Lower lobe of right lung (tissue), 2 donors: ENCODE measurements at regions not wholly inside any gene's neighbourhood (a gene's known extent, or its start where the extent isn't known, plus 50 kb on each side); places are given as distances from the start of the nearest gene placed in this dataset.

Source experiments
- ATAC-seq, 2 donors: fragments of 200-7000 bp; cut with Tn5 transposase; one replicate each; pipeline ENCODE4 v1.9.1; 2020 to 2022; ENCODE audit warnings: mild to moderate bottlenecking in 2 of 2, moderate library complexity in 2 of 2
- DNase-seq: peaks from one replicate; pipeline ENCODE4 v3.0.0-alpha.2; 2020
- H3K27ac ChIP-seq: fragments of 200-600 bp; one replicate; pipeline ENCODE4 v1.8.0; 2022
- H3K27me3 ChIP-seq: fragments of 200-600 bp; one replicate; pipeline ENCODE4 v1.8.0; 2022; ENCODE audit warnings: low read depth
- H3K36me3 ChIP-seq: fragments of 200-600 bp; one replicate; pipeline ENCODE4 v1.8.0; 2022; ENCODE audit warnings: mild to moderate bottlenecking
- H3K4me1 ChIP-seq: fragments of 200-600 bp; one replicate; pipeline ENCODE4 v1.8.0; 2022
- H3K4me3 ChIP-seq: fragments of 200-600 bp; one replicate; pipeline ENCODE4 v1.8.0; 2022; ENCODE audit warnings: mild to moderate bottlenecking
- H3K9me3 ChIP-seq: fragments of 200-600 bp; one replicate; pipeline ENCODE4 v1.8.0; 2022
- CTCF ChIP-seq: fragments of 200-600 bp; IDR thresholded peaks from one replicate; pipeline ENCODE4 v1.8.0; 2022; ENCODE audit warnings: antibody characterized with exemption, mild to moderate bottlenecking
- intact Hi-C: fragments of 100-400 bp; cut with DNase I; formaldehyde crosslinking; loops from one replicate; pipeline ENCODE4 v1.11.0; 2022
- donor health status: DM: no; HTN: yes; CAD: no; lungs with severe emphysema.

- intact Hi-C loops, result no loop called here
- no peak for TF ChIP-seq CTCF
- Histone ChIP-seq H3K4me1 (no peaks in the 10 kb centered on the region), H3K27me3 (no peaks in the 10 kb centered on the region), H3K9me3 (no peaks in the 10 kb centered on the region), H3K4me3 (no peak overlapping the region), H3K27ac (no peak overlapping the region), H3K36me3 (no peaks in the 10 kb centered on the region)
- ATAC-seq (no peak), DNase-seq (no peak)
Observed at GRCh38 chr3:95752199-95752598, 1062.2 kb upstream of the EPHA6 start.

GRCh38 chr3:95758707-95759106, 1055.7 kb upstream of the EPHA6 start:
- peak in 1 of 2 donors; percentile 29 for ATAC-seq

GRCh38 chr3:95759614-95760301, 1054.6 kb upstream of the EPHA6 start:
- intact Hi-C loops, result no loop called here
- no peak overlapping the region for H3K27ac ChIP-seq
- no peak for DNase-seq
- H3K4me3 ChIP-seq, result no peak overlapping the region
- peak in 1 of 2 donors; percentile 41 for ATAC-seq
- H3K36me3 ChIP-seq, result no peaks in the 10 kb centered on the region
- TF ChIP-seq CTCF, result no peak
- H3K9me3 ChIP-seq, result no peaks in the 10 kb centered on the region
- no peaks in the 10 kb centered on the region for H3K27me3 ChIP-seq
- no peaks in the 10 kb centered on the region for H3K4me1 ChIP-seq

More at GRCh38 chr3:95758707-95759106, 1055.7 kb upstream of the EPHA6 start:
- Histone ChIP-seq H3K9me3 (no peaks in the 10 kb centered on the region), H3K27me3 (no peaks in the 10 kb centered on the region), H3K27ac (no peak overlapping the region), H3K4me3 (no peak overlapping the region), H3K36me3 (no peaks in the 10 kb centered on the region), H3K4me1 (no peaks in the 10 kb centered on the region)
- no peak for DNase-seq
- intact Hi-C loops, result no loop called here
- no peak for TF ChIP-seq CTCF

- TF ChIP-seq CTCF, result no peak
- intact Hi-C loops, result no loop called here
Observed at GRCh38 chr3:95775486-95776094, 1038.8 kb upstream of the EPHA6 start.

GRCh38 chr3:95781598-95781997, 1032.8 kb upstream of the EPHA6 start:
- Histone ChIP-seq H3K4me3 (no peak overlapping the region), H3K9me3 (no peaks in the 10 kb centered on the region), H3K27ac (no peak overlapping the region), H3K27me3 (no peaks in the 10 kb centered on the region), H3K36me3 (no peaks in the 10 kb centered on the region), H3K4me1 (no peaks in the 10 kb centered on the region)
- intact Hi-C loops, result no loop called here
- ATAC-seq (no peak), DNase-seq (no peak)
- no peak for TF ChIP-seq CTCF

More at GRCh38 chr3:95775486-95776094, 1038.8 kb upstream of the EPHA6 start:
- Histone ChIP-seq H3K27ac (no peak overlapping the region), H3K36me3 (no peaks in the 10 kb centered on the region), H3K4me3 (no peak overlapping the region), H3K4me1 (no peaks in the 10 kb centered on the region), H3K27me3 (no peaks in the 10 kb centered on the region), H3K9me3 (peaks cover 9% of the 10 kb centered on the region)
- DNase-seq (no peak), ATAC-seq (no peak)
